HEK293T (cell line): ENCODE measurements at regions not wholly inside any gene's neighbourhood (a gene's known extent, or its start where the extent isn't known, plus 50 kb on each side); places are given as distances from the start of the nearest gene placed in this dataset.

Experiments
- ARNT ChIP-seq: fragments of 450-650 bp; IDR thresholded peaks from 2 replicates; pipeline ENCODE4 v1.6.1; 2017; ENCODE audit warnings: mild to moderate bottlenecking
- FOXA1 ChIP-seq: fragments of 450-650 bp; IDR thresholded peaks from 2 replicates; pipeline ENCODE4 v1.6.1; 2016; ENCODE audit warnings: mild to moderate bottlenecking
- L3MBTL2 ChIP-seq: fragments of 450-650 bp; conservative IDR thresholded peaks from 2 replicates; pipeline ENCODE4 v1.6.1; 2016; ENCODE audit warnings: mild to moderate bottlenecking
- SP1 ChIP-seq: fragments of 450-650 bp; IDR thresholded peaks from 2 replicates; pipeline ENCODE4 v1.6.1; 2017
- SUZ12 ChIP-seq: fragments of 450-650 bp; IDR thresholded peaks from 2 replicates; pipeline ENCODE4 v1.6.1; 2016; ENCODE audit warnings: mild to moderate bottlenecking
- ZNF384 ChIP-seq: fragments of 450-650 bp; IDR thresholded peaks from 2 replicates; pipeline ENCODE4 v1.6.1; 2016

- TF ChIP-seq SUZ12, result no peak
- no peak for TF ChIP-seq ZNF384
- no peak for TF ChIP-seq FOXA1
- TF ChIP-seq SP1, result no peak
- no peak for TF ChIP-seq L3MBTL2
- no peak for TF ChIP-seq ARNT
These were observed 55.0 kb upstream of the APC start for GRCh38 chr5:112682621-112683061.
